Cortex of kidney (tissue), 1 donor: ENCODE measurements at regions not wholly inside any gene's neighbourhood (a gene's known extent, or its start where the extent isn't known, plus 50 kb on each side); places are given as distances from the start of the nearest gene placed in this dataset.

Source experiments
- DNase-seq: peaks from one replicate; lab custom pipeline; 2025; lab: John Stamatoyannopoulos, UW

DNA sequence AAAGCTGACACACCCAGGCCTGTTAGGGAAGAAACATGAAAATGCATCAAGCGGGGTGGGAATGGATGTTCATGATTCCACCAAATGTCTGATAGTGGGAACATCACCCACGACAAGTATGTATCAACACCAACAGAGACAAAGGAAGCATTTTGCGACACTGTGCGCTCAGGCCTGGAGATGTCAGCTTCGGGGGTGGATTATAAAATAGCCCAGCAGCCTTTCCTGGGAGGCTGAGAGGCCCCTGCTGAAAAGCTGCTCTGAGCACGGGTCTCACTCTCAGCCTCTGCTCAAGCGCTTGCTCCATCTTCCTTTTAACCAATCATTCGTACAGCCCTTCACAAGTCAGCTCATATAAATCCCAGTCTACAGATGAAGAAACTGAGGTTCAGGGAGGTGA lies 213.5 kb downstream of the BCL11B start:
- no peak for DNase-seq

DNA sequence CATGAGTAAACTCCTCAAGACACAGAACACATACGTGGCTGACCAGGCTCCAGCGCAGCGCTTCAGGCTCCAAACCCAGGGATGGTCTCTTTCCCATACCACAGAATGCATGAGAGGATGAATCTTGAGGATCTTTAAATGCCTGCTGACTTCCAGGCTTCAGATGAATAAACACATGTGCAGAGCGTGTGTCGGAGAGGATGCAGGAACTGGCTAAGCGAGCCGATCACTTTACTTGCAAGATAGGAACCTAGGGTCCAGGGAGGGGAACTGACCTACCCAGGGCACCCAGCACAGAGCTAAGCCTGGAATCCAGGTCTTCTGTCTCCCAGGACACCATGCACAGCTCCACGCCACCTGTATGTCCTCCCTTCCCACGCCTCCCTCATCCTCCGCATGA lies 209.8 kb downstream of the BCL11B start:
- no peak for DNase-seq

DNA sequence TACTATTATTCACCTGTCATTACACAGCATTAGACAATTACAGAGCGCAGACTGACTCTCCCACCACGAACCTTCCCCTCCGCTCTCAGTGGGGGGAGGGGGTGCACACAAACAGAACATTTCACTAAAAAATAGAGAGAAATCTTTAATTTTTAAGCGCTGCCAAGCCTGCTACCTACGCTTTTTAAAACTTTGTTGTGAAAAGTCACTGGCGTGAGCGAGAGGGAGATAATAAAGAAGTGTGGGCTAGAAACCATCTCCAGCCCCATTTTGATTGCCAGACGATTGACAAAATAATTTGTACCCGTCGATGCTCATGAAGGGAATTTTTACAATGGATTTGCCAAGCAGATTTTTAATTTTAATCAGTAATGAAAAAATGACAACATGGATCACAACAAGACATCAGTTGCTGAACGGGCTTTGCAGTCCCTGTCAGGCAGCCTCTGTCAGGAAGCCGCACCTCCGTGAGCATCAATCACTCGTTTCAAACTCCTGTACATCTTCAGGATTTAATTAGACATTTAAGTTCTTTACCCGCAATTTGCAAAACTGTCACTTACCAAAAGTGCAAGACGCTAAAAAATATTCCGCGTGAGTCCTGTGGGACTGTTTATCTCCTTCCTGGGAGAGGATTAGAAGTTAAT lies 209.1 kb downstream of the BCL11B start:
- no peak for DNase-seq

DNA sequence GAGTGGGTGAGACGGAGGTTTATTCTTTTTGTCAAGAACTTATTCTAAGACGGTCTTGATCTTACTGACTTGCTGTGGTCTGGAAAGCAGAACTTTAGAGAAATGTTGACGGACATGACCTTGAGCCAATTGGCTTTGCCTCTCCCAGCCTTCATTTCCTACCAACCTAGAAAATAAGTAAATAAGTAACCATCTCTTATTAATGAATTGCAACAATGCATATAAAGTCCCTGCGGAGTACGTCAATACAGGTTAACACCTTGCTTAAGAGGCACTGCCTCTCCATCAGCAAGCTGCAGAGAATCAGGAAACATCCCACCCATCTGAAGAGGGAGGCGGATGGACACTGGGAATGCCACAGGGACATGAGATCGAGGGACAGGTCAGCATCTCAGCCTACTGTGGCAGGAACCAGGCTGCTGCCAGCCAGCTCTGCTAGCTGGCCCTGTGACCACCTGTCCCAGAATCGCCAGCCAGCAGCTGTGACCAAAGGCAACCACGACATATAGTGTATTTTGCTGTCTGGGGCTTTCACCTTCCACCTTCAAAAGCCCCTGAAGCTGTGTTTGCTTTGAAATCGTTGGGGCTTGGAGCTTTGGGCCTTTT lies 208.3 kb downstream of the BCL11B start:
- no peak for DNase-seq

DNA sequence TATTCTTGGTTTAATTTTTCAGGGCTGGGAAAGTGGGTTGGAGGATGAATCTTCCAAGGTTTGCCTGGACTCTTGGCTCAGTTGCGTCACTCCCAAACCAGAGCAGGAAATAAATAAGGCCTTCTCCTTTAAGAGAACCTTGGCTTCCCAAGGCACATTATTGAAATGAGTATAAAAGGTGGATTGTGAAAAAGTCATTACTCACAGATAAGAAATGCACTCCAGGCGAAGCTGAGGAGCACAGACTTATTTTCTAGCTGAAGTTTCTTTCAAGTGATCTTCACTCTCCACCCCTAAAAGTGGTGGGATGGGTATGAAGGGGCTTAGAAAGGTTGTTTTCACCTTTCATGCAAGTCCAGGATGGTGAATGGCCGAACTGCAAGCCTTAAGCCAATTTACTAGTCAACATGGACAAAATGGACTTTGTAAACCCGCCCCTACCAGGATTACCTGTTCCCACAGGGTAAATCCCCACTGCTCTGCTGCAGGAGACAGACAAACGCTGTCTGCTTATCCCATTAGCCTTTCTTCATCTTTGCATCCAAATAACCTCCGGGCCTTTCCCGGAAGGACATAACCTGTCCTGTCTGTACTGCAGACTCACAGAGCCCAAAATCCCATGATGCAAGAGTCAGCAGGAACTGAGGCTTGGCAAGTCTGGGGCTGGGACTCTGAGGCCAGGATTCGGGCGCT lies 207.6 kb downstream of the BCL11B start:
- no peak for DNase-seq

DNA sequence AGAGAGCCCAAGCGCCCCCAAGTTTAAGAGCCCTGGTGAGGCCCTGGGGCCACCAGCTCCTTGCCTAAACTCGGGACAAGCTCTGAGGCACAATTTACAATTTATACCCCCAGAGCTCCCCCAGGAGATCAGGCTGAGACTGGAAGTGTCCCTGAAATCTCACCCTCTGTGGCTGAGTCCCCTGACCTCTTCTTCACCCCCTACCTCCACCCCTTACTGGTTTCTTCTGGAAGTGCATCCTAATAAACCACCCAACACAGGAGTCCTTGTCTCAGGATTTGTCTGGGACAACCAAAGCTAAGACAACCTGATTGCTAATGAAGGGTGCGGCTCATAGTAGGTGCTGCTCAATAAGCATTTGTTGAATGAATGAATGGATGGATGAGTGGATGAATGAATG lies 206.4 kb downstream of the BCL11B start:
- DNase-seq, result no peak

DNA sequence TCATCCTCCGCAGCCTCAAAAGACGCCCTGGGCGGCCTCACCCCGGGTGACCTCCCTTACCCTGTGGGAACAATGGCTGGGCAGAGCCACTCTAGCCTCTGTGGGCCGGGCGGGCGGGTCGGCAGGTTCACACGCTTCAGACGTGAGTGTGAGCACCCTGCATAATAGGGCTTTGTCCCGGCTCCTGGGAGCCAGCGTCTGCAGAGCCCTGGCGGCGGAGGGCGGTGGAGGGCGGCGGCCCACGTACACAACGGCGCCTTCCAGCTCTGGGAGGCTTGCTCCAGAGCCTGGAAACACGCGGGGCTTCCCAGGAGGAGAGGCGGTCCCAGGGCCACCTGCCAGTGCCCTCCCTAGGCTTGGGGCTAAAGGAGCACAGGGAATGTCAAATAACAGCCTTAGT lies 205.6 kb downstream of the BCL11B start:
- no peak for DNase-seq

DNA sequence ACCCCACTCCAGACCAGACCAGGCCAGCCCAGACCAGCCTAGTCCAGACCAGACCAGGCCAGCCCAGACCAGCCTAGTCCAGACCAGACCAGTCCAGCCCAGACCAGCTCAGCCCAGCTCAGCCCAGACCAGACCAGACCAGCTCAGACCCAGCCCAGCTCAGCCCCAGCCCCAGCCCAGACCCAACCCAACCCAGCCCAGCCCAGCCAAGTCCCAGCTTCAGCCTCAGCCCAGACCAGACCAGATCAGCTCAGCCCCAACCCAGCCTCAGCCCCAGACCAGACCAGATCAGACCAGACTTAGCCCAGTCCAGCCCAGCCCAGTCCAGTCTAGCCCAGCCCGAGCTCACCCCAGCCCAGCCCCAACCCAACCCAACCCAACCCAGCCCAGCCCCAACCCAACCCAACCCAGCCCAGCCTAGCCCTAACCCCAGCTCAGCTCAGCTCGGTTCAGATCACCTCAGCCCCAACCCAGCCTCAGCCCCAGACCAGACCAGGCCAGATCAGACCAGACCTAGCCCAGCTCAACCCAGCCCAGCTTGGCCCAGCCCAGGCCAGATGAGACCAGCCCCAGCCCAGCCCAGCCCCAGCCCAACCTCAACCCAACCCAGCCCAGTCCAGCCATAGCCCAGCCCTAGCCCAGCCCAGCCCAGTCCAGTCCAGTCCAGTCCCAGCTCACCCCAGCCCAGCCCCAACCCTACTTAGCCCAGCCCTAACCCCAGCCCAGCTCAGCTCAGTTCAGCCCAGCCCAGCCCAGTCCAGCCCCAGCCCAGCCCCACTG lies 204.7 kb downstream of the BCL11B start:
- DNase-seq, result no peak

DNA sequence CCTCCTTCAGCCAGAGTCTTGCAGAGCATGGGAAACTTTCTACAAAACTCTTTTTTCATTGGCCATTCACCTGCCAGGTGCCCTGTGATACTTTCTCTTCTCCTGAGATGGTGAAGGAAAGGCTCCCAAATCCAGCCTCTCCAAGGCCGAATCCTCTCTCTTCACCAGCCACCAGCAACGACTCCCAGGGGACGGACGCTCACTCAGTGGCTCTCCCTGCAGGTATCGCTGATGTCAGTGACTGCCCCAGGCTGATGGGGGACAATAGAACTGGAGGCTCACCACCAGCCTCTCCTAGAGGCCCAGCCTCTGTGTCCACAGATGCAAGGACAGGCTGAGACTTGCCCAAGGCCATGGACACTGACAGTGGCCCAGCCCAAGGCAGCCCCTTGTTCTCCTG lies 204.1 kb downstream of the BCL11B start:
- DNase-seq, result no peak

DNA sequence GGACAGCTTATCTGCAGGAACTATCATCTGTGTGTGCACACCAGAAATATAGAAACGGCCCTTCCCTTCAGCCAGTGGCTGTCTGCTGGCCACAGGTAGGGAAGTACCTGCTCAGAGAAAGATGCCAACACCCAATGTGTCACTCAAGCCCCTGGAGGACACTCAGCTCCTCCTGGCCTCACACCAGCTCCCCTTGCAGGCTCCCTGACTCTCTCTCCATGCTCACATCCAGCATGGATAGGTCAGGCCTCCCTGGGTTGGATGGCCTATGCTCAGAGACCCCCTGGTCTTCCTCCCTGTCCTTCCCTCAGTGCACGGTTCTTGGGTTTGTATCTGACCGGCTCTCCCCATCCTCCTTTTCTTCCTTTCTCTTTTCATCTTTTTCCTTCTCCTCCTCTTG lies 202.1 kb downstream of the BCL11B start:
- DNase-seq, result no peak

DNA sequence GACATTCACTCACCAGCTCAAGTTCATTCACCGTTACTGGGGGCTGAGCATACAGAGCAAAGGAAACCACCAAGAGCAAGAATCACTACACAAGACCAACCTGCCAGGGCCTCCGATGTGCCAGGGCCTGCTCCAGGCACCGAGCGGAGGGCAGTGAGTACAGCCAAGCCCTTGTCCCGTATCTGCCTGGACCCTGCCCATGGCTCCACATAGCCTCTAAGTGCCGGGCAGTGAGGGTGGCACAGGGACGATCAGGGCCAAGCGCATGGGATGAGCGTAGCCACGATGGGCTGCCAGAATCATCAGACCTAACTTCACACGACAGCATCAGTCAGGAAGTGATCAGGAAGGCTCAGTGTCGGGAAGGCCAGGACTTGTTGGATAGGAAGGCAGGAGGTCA lies 199.6 kb downstream of the BCL11B start:
- no peak for DNase-seq

DNA sequence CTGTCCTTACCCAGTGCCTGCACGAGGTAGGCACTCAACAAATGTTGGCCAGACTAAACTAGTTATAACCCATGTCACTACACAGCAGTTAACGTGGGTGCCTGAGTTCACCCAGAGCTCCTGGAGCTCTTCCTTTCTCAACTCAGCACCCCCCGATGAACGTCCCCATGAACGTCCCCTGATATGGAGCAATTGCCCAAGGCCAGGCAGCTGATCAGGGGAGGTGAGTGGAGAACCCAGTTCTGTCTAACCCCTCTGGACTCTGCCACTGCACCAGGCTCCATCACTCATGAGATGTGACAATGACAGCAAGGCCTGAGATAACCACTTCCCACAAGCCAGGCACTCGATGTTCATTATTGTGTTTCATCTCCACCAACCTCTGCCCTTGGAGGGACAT lies 199.0 kb downstream of the BCL11B start:
- no peak for DNase-seq

DNA sequence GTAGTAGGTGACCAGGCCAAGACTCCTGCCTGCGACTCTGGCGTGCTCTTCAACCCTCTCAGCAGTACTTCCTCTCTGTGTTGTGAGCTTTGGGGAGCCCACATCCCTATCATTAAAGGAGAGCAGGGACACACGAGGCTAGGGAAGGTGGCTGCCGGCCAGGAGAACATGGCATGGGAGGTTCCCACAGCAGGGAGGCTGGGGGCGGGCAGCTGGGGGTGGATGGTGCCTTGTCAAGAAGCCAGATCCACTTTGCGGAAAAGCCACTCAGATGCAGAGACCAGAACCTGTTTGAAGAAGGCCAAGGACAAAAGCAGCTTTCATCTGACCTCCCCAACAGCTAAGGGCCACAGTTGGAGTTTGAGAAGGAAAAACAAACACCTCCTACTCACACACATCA lies 198.6 kb downstream of the BCL11B start:
- no peak for DNase-seq

DNA sequence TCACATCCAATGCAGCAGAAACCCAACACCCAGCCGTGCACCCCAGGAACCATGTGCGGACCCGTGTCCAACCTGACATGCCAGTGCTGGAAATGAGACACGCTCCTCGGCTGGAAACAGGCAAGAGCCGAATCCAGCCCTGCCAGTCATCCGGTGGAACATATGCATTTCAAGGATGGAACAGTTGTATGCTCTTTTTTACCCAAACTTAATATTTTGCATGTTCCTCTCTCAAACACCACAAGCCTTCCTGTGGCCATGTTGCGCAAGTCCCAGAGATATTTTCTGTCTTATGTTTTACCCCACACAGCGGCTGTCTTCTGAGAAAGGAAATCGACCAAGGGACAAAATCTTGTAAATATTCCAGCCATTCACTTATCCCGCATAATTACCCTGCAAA lies 196.9 kb downstream of the BCL11B start:
- no peak for DNase-seq

DNA sequence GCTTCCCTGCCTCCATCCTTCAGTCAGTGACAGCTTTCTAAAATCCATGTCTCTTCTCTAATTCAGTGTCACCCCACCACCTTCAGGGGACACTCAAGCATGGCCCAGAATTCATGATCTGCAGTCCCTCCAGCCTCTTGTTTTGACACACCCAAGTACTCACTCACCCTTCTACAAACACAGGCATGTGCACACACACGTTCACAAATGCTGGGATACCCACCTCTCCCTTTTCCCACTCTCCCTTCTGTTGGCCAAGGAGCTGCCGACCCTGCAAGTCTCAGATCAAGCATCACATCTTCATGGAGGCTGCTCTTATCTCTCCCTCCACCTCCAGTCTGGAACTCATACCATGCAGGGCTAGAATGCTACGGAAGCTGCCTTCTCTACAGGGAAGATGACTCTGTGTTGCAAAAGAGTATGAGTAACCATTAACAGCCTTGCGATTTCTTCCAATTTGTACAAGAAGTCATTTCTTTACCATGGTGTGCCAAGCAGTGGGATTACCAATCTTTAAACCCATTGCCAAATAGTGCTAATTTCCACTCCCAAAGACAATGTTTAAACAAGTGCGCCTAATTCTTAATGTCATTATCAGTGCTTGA lies 196.1 kb downstream of the BCL11B start:
- no peak for DNase-seq

DNA sequence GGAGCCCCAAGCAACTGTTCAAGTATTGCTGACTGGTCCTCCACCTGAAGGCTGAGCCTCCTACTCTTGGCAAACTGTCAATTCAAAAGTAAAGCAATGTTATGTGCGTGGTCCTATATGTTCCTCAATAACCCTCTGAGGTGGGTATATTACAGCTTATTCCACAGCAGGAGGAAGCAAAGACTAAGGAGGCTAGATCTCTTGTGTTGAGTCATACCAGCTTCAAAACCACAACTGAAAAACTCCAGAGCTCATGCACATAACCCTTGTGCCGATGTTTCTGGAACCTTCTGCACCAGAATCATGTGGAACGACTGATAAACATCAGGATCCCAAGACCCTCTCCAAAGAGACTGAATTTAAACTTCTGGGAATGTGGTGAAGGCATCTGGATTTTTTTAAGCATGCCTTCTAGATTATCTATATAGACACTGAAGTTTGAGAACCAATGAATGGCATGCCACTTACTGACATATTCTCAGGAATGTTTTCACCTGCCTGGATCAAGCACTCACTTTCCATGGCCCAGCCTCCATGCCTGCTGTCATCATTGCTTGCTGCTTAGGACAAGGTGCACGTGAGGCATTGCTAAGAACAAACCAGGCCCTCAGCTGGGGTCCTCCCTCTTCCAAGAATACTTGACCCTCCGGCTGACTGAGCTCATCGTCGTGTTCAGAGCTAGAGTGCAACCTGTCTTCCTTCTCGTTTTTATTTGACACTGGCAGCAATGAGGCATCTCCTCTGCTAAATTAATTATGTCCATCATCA lies 194.7 kb downstream of the BCL11B start:
- no peak for DNase-seq

DNA sequence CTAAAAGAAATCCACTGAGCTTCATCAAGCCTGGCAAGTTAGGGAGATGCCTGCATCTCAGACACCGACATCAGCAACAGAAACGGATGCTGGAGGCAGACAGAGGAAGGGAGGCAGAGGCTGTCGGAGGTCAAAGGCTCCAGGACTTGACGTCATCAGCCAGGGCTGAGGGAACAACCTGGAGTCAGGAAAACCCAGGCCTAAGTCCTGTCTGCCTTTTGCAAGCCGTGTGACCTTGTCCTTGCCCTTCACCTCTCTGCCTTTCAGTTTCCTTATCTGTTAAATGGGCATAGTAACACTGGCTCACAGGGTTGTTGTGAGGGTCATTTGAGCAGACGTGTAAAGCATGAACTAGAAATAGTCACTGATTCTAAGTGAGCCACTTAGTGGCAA lies 194.2 kb downstream of the BCL11B start:
- no peak for DNase-seq

DNA sequence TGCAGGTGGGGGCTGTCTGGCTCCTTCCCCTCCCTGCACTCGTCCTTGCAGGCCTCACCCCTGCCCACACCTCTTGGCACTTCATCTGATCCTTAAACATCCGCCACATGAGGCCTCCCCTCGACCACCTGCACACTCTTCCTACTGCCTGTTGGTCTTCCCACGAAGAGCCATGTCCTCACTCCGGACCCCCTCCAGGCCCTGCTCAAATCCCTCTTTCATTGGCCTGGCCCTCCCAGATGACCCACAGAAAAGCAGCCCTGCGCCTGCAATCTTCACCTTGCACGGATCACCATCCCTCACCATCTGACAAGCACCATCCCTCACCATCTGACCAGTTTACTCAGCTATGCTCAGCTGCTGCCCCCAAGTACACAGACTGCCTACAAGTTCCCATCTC lies 193.6 kb downstream of the BCL11B start:
- no peak for DNase-seq

DNA sequence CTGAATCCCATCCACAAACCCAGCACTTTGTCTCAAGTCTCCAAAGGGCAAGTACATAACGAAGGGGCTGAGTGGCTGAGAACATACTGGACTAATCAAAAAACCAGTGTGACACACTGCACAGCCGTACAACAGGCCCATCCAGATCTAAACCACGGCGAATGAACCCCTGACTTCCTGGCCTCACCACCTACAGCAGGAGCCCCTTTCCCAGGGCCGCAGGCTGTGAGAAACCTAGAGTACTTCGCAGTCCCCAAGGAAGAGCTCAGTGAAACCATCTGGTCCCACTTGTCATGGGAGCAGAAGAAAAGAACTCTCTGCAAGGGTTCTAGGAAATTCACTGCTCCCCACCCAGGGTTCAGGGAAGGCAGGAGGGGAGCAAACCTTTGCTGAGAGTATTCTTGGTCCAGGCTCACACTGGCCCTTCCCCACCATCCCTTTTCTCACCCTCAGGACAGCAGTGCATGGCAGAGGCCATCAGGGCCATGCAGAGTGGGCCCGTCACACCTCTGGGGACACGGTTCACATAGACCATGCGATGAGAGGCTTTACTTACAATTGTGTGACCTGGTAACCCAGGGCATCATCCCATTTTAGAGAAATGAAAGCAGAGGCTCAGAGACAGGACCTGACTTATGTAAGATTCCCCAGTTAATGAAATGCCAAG lies 192.8 kb downstream of the BCL11B start:
- DNase-seq, result no peak

DNA sequence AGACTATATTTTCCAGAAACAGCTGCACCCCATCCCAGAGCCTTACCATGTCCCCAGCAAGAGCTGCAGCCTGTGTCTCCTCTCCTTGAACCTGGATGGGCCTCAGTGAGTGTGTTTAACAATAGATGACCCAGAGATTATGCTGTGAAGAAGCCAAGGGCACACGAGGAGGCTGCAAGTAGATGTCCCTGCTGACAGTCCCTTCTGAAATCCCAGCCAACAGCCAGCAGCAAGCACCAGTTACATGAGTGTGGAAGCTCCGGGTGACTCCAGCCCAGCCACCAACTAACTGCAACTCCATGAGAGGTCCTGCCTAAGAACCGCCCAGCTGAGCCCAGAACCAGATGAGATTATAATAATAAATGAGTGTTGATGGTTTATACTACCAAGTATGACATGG lies 191.7 kb downstream of the BCL11B start:
- no peak for DNase-seq

DNA sequence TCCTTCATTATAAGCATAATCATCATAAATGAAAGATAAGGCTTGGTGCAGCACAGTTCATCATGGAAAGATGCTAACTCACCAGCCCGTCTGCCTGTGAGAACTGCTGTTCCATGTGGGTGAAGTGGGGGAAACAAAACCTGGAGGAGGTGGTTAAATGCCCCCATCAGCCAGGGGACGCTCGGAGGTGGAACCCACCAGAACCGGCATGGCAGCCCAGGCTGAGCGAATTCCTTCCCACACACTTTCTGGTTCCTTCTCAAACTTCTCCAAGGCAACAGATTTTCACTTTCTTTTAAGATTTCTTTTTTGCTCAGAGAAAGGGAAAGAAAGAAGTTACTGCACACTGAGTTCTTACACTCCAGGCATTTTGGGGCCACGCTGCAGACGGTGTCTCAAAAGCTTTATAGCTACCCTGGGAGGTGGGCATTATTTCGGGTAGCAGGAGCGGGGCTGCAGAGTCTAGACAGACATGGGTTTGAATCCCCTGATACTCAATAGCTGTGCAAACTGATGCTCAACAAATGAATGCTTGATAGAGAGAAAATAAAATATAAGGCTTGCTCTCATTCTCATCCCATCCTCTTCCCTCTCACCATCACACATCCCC lies 190.7 kb downstream of the BCL11B start:
- no peak for DNase-seq
